ENCODE measurements at regions not wholly inside any gene's neighbourhood (a gene's known extent, or its start where the extent isn't known, plus 50 kb on each side); places are given as distances from the start of the nearest gene placed in this dataset.
"Not testable (repeated sequence)": the region's sequence is repeated elsewhere in the genome, so short reads cannot be mapped to it uniquely, and the experiment has no call there.

- no peak for TF ChIP-seq CTCF (conservative IDR thresholded peaks at IDR 0.05)
- no peaks in the 10 kb centered on the region for H3K9me3 Mint-ChIP-seq
Measured at GRCh38 chr7:65219623-65220022, 154.0 kb upstream of the ZNF92 start.

GRCh38 chr7:65216469-65216868, 157.2 kb upstream of the ZNF92 start:
- TF ChIP-seq CTCF (conservative IDR thresholded peaks at IDR 0.05): peak; percentile 90
- peak; percentile 70 for DNase-seq (ENCODE audit: extremely low spot score, unreplicated experiment)
- Mint-ChIP-seq H3K27ac (no peak overlapping the region), H3K4me1 (ENCODE audit: unreplicated experiment) (no peaks in the 10 kb centered on the region), H3K4me3 (no peak overlapping the region), H3K27me3 (no peaks in the 10 kb centered on the region), H3K36me3 (no peaks in the 10 kb centered on the region), H3K9me3 (no peaks in the 10 kb centered on the region)

More at GRCh38 chr7:65219623-65220022, 154.0 kb upstream of the ZNF92 start:
- Mint-ChIP-seq H3K27ac (no peak overlapping the region), H3K4me3 (no peak overlapping the region), H3K4me1 (ENCODE audit: unreplicated experiment) (no peaks in the 10 kb centered on the region), H3K36me3 (no peaks in the 10 kb centered on the region), H3K27me3 (no peaks in the 10 kb centered on the region)
- DNase-seq (ENCODE audit: extremely low spot score, unreplicated experiment): no peak

GRCh38 chr7:65213260-65213659, 160.4 kb upstream of the ZNF92 start:
- H3K4me1 Mint-ChIP-seq (ENCODE audit: unreplicated experiment); H3K36me3 Mint-ChIP-seq; DNase-seq (ENCODE audit: extremely low spot score, unreplicated experiment); H3K4me3 Mint-ChIP-seq; H3K9me3 Mint-ChIP-seq; H3K27ac Mint-ChIP-seq; H3K27me3 Mint-ChIP-seq: not testable (repeated sequence)

GRCh38 chr7:65199221-65199620, 174.4 kb upstream of the ZNF92 start:
- H3K36me3 Mint-ChIP-seq; H3K27me3 Mint-ChIP-seq; H3K9me3 Mint-ChIP-seq; H3K4me1 Mint-ChIP-seq (ENCODE audit: unreplicated experiment); H3K4me3 Mint-ChIP-seq; DNase-seq (ENCODE audit: extremely low spot score, unreplicated experiment); H3K27ac Mint-ChIP-seq: not testable (repeated sequence)

GRCh38 chr7:65193334-65194058, 180.2 kb upstream of the ZNF92 start:
- H3K4me3 Mint-ChIP-seq; H3K27ac Mint-ChIP-seq; H3K36me3 Mint-ChIP-seq; DNase-seq (ENCODE audit: extremely low spot score, unreplicated experiment); H3K4me1 Mint-ChIP-seq (ENCODE audit: unreplicated experiment); H3K27me3 Mint-ChIP-seq; H3K9me3 Mint-ChIP-seq: not testable (repeated sequence)

- not testable (repeated sequence) for H3K27me3 Mint-ChIP-seq; H3K4me3 Mint-ChIP-seq; H3K4me1 Mint-ChIP-seq (ENCODE audit: unreplicated experiment); H3K36me3 Mint-ChIP-seq; H3K9me3 Mint-ChIP-seq; H3K27ac Mint-ChIP-seq; DNase-seq (ENCODE audit: extremely low spot score, unreplicated experiment)
Measured at GRCh38 chr7:65177041-65177440, 170.6 kb upstream of the ERV3-1 start.

- H3K27ac Mint-ChIP-seq; H3K4me1 Mint-ChIP-seq (ENCODE audit: unreplicated experiment); H3K27me3 Mint-ChIP-seq; H3K36me3 Mint-ChIP-seq; H3K9me3 Mint-ChIP-seq; H3K4me3 Mint-ChIP-seq; DNase-seq (ENCODE audit: extremely low spot score, unreplicated experiment): not testable (repeated sequence)
Measured at GRCh38 chr7:65150105-65150504, 143.6 kb upstream of the ERV3-1 start.

- not testable (repeated sequence) for H3K4me3 Mint-ChIP-seq; H3K27me3 Mint-ChIP-seq; H3K27ac Mint-ChIP-seq; H3K9me3 Mint-ChIP-seq; H3K4me1 Mint-ChIP-seq (ENCODE audit: unreplicated experiment); H3K36me3 Mint-ChIP-seq; DNase-seq (ENCODE audit: extremely low spot score, unreplicated experiment)
Measured at GRCh38 chr7:65146118-65146914, 139.8 kb upstream of the ERV3-1 start.

- DNase-seq (ENCODE audit: extremely low spot score, unreplicated experiment); H3K36me3 Mint-ChIP-seq; H3K4me1 Mint-ChIP-seq (ENCODE audit: unreplicated experiment); H3K4me3 Mint-ChIP-seq; H3K27me3 Mint-ChIP-seq; H3K9me3 Mint-ChIP-seq; H3K27ac Mint-ChIP-seq: not testable (repeated sequence)
Measured at GRCh38 chr7:65145710-65146109, 139.2 kb upstream of the ERV3-1 start.

- H3K27me3 Mint-ChIP-seq; H3K36me3 Mint-ChIP-seq; H3K9me3 Mint-ChIP-seq; DNase-seq (ENCODE audit: extremely low spot score, unreplicated experiment); H3K4me1 Mint-ChIP-seq (ENCODE audit: unreplicated experiment); H3K27ac Mint-ChIP-seq; H3K4me3 Mint-ChIP-seq: not testable (repeated sequence)
Measured at GRCh38 chr7:65145008-65145407, 138.5 kb upstream of the ERV3-1 start.

- H3K4me3 Mint-ChIP-seq; H3K4me1 Mint-ChIP-seq (ENCODE audit: unreplicated experiment): not testable (repeated sequence)
Measured at GRCh38 chr7:65144557-65144956, 138.1 kb upstream of the ERV3-1 start.

GRCh38 chr7:65144119-65144518, 137.6 kb upstream of the ERV3-1 start:
- H3K9me3 Mint-ChIP-seq; H3K4me1 Mint-ChIP-seq (ENCODE audit: unreplicated experiment): not testable (repeated sequence)

More at GRCh38 chr7:65144557-65144956, 138.1 kb upstream of the ERV3-1 start:
- H3K27me3 Mint-ChIP-seq; H3K27ac Mint-ChIP-seq; H3K9me3 Mint-ChIP-seq; H3K36me3 Mint-ChIP-seq; DNase-seq (ENCODE audit: extremely low spot score, unreplicated experiment): not testable (repeated sequence)

More at GRCh38 chr7:65144119-65144518, 137.6 kb upstream of the ERV3-1 start:
- not testable (repeated sequence) for H3K27ac Mint-ChIP-seq; H3K36me3 Mint-ChIP-seq; H3K27me3 Mint-ChIP-seq; DNase-seq (ENCODE audit: extremely low spot score, unreplicated experiment); H3K4me3 Mint-ChIP-seq

Measured in type B pancreatic cell (in vitro differentiated cells).